ENCODE measurements at regions not wholly inside any gene's neighbourhood (a gene's known extent, or its start where the extent isn't known, plus 50 kb on each side); places are given as distances from the start of the nearest gene placed in this dataset.
A peak's percentile ranks its signal among the peaks of the same experiment; 100 is the strongest.

DNA sequence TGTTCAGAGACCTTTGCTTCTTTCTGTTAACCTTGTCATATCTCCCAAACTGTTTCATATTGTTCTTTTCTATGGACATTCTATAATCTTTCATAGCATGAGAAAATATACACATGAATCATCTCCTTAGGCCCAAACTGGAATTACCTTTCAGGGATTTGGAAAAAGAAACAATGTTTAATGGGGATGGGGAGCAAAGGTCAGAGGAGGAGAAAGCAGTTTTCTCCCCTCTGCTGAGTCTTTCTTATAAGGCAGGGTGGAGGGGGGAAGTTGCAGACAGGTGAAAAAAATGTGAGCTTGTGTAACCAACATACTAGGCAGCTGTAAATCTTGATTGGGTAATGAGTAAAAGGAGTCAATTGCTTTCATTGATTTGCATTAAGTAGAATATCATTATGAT is 164.1 kb downstream of the BRINP2 start:
- no peak for DNase-seq (ENCODE audit: low spot score)

GRCh38 chr1:177333936-177334595 is 163.3 kb downstream of the BRINP2 start:
- DNase-seq (ENCODE audit: low spot score), result peak; percentile 7
